Ishikawa (cell line): ENCODE measurements at regions not wholly inside any gene's neighbourhood (a gene's known extent, or its start where the extent isn't known, plus 50 kb on each side); places are given as distances from the start of the nearest gene placed in this dataset.

Experiments
- CEBPB ChIP-seq: IDR thresholded peaks from 2 replicates; pipeline ENCODE4 v1.6.1; 2012
- CREB1 ChIP-seq: IDR thresholded peaks from 2 replicates; pipeline ENCODE4 v1.6.1; 2012; ENCODE audit warnings: low read depth
- EGR1 ChIP-seq: IDR thresholded peaks from 2 replicates; pipeline ENCODE4 v1.6.1; 2012
- EP300 ChIP-seq: IDR thresholded peaks from 2 replicates; pipeline ENCODE4 v1.6.1; 2012; ENCODE audit warnings: borderline replicate concordance
- FOXM1 ChIP-seq: IDR thresholded peaks from 2 replicates; pipeline ENCODE4 v1.6.1; 2012; ENCODE audit warnings: low read depth, borderline replicate concordance
- MAX ChIP-seq: IDR thresholded peaks from 2 replicates; pipeline ENCODE4 v1.6.1; 2012
- NFIC ChIP-seq: IDR thresholded peaks from 2 replicates; pipeline ENCODE4 v1.6.1; 2012
- RAD21 ChIP-seq: IDR thresholded peaks from 2 replicates; pipeline ENCODE4 v1.6.1; 2012; ENCODE audit warnings: low read depth
- TAF1 ChIP-seq: IDR thresholded peaks from 2 replicates; pipeline ENCODE4 v1.6.1; 2012; ENCODE audit warnings: low read depth, mild to moderate bottlenecking
- TCF12 ChIP-seq: IDR thresholded peaks from 2 replicates; pipeline ENCODE4 v1.6.1; 2012; ENCODE audit warnings: low read depth
- TEAD4 ChIP-seq: IDR thresholded peaks from 2 replicates; pipeline ENCODE4 v1.6.1; 2012
- YY1 ChIP-seq: IDR thresholded peaks from 2 replicates; pipeline ENCODE4 v1.6.1; 2012; ENCODE audit warnings: low read depth
- ZBTB7A ChIP-seq: IDR thresholded peaks from 2 replicates; pipeline ENCODE4 v1.6.1; 2012; ENCODE audit warnings: low read depth
- TF ChIP-seq, protein P1 (sequence below): IDR thresholded peaks from 2 replicates; pipeline ENCODE4 v1.6.1; 2012; ENCODE audit warnings: low read depth, mild to moderate bottlenecking
- TF ChIP-seq, protein P2 (sequence below): IDR thresholded peaks from 2 replicates; pipeline ENCODE4 v1.6.1; 2012

DNA sequence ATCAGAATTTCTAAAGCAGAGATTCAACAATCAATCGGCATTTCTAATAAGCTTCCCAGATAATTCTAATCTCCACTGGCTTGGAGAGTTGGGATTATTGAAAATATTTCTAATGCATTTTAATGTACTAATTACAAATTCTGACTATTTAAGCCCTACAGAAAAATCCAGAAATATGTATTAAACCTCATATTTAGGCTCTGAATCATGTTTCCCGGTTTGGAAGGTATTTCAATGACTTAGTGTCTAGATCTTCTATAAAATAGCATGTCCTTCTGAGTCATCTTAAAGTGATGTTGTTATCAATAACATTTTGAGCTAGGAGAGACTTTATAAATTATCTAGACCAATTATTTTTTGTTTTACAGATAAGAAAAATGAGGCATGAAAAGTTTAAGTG is 258.8 kb upstream of the NRXN1 start:
- TF ChIP-seq, protein P1, sequence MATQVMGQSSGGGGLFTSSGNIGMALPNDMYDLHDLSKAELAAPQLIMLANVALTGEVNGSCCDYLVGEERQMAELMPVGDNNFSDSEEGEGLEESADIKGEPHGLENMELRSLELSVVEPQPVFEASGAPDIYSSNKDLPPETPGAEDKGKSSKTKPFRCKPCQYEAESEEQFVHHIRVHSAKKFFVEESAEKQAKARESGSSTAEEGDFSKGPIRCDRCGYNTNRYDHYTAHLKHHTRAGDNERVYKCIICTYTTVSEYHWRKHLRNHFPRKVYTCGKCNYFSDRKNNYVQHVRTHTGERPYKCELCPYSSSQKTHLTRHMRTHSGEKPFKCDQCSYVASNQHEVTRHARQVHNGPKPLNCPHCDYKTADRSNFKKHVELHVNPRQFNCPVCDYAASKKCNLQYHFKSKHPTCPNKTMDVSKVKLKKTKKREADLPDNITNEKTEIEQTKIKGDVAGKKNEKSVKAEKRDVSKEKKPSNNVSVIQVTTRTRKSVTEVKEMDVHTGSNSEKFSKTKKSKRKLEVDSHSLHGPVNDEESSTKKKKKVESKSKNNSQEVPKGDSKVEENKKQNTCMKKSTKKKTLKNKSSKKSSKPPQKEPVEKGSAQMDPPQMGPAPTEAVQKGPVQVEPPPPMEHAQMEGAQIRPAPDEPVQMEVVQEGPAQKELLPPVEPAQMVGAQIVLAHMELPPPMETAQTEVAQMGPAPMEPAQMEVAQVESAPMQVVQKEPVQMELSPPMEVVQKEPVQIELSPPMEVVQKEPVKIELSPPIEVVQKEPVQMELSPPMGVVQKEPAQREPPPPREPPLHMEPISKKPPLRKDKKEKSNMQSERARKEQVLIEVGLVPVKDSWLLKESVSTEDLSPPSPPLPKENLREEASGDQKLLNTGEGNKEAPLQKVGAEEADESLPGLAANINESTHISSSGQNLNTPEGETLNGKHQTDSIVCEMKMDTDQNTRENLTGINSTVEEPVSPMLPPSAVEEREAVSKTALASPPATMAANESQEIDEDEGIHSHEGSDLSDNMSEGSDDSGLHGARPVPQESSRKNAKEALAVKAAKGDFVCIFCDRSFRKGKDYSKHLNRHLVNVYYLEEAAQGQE: no peak
- TF ChIP-seq, protein P2, sequence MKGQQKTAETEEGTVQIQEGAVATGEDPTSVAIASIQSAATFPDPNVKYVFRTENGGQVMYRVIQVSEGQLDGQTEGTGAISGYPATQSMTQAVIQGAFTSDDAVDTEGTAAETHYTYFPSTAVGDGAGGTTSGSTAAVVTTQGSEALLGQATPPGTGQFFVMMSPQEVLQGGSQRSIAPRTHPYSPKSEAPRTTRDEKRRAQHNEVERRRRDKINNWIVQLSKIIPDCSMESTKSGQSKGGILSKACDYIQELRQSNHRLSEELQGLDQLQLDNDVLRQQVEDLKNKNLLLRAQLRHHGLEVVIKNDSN: no peak
- TF ChIP-seq CEBPB (no peak), YY1 (no peak)

- no peak for TF ChIP-seq EP300
These were observed 257.1 kb upstream of the NRXN1 start for GRCh38 chr2:51289045-51289444.

GRCh38 chr2:51268191-51268590 is 236.3 kb upstream of the NRXN1 start:
- no peak for TF ChIP-seq RAD21
- TF ChIP-seq EGR1: no peak
- TF ChIP-seq TAF1: no peak
- TF ChIP-seq NFIC: no peak
- TF ChIP-seq, protein P1: no peak
- TF ChIP-seq MAX: no peak
- TF ChIP-seq FOXM1: no peak
- TF ChIP-seq ZBTB7A: no peak
- TF ChIP-seq YY1: no peak
- TF ChIP-seq CEBPB: no peak
- TF ChIP-seq TEAD4: no peak
- TF ChIP-seq, protein P2: no peak
- TF ChIP-seq CREB1: no peak
- TF ChIP-seq EP300: no peak
- no peak for TF ChIP-seq TCF12

- TF ChIP-seq MAX: no peak
- TF ChIP-seq RAD21: no peak
- TF ChIP-seq, protein P2: no peak
- no peak for TF ChIP-seq TCF12
- no peak for TF ChIP-seq CEBPB
- no peak for TF ChIP-seq EGR1
- no peak for TF ChIP-seq ZBTB7A
- TF ChIP-seq YY1: no peak
- no peak for TF ChIP-seq CREB1
- TF ChIP-seq TAF1: no peak
- no peak for TF ChIP-seq NFIC
- no peak for TF ChIP-seq EP300
- TF ChIP-seq, protein P1: no peak
- TF ChIP-seq FOXM1: no peak
- no peak for TF ChIP-seq TEAD4
These were observed 233.6 kb upstream of the NRXN1 start for GRCh38 chr2:51265539-51265938.

DNA sequence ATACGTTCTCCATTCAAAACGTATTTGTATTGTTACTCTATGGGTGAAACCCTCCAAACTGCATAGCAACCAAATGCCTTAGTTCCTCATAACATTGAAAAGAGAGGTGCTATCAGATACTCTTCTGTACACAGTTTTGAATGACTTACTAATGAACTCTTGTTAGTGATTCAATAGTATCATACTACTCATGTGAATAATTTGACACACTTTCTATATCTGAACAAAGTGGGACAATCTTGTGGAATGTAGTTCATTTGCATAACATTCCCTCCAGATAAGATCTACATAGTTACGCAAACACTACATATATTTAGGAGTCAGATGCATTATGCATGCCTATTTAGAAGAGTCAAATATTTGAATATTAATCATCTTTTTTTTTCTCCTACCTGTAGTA is 232.0 kb upstream of the NRXN1 start:
- TF ChIP-seq ZBTB7A: no peak
- TF ChIP-seq, protein P2: no peak
